Tibial artery (tissue), 4 donors: ENCODE measurements at regions not wholly inside any gene's neighbourhood (a gene's known extent, or its start where the extent isn't known, plus 50 kb on each side); places are given as distances from the start of the nearest gene placed in this dataset.

Source experiments
- DNase-seq, 2 donors: peaks; one replicate each; pipeline ENCODE4 v3.0.0-alpha.2; 2019
- H3K27ac ChIP-seq, 2 donors: fragments of 200-600 bp; sonication (generic) in 1 of 2; 1 replicate in 1 of 2; 2 replicates in 1 of 2; pipeline ENCODE4 v1.5.1; 2018 to 2019; ENCODE audit warnings: mild to moderate bottlenecking in 1 of 2
- H3K27me3 ChIP-seq, 2 donors: fragments of 200-600 bp; sonication (generic) in 1 of 2; one replicate each; pipeline versions ENCODE4 v1.5.1 to v1.6.0; 2016 to 2019
- H3K36me3 ChIP-seq, 3 donors: fragments of 200-600 bp; sonication (generic) in 2 of 3; one replicate each; pipeline ENCODE4 v1.5.1; 2016 to 2019; ENCODE audit warnings: mild to moderate bottlenecking in 2 of 3
- H3K4me1 ChIP-seq, 4 donors: fragments of 200-600 bp; sonication (generic) in 2 of 4; 1 replicate in 3 of 4; 2 replicates in 1 of 4; pipeline ENCODE4 v1.5.1; 2016 to 2019
- H3K4me3 ChIP-seq, 2 donors: fragments of 200-600 bp; sonication (generic) in 1 of 2; 1 replicate in 1 of 2; 2 replicates in 1 of 2; pipeline ENCODE4 v1.5.1; 2018 to 2019; ENCODE audit warnings: mild to moderate bottlenecking in 2 of 2
- H3K9me3 ChIP-seq, 3 donors: fragments of 200-600 bp; sonication (generic) in 1 of 3; one replicate each; pipeline ENCODE4 v1.5.1; 2016 to 2019
- CTCF ChIP-seq, 2 experiments: fragments of 200-600 bp in 1 of 2; fragments of 450-650 bp in 1 of 2; IDR thresholded peaks; one replicate each; pipeline ENCODE4 v1.5.1; 2017 to 2019; ENCODE audit warnings: antibody characterized with exemption in 2 of 2, mild to moderate bottlenecking in 1 of 2, moderate library complexity in 1 of 2
- intact Hi-C: fragments of 100-400 bp; cut with DNase I; formaldehyde crosslinking; loops from one replicate; pipeline ENCODE4 v1.15.0; 2023; ENCODE audit warnings: low total_unique reads

GRCh38 chr14:43649508-43649907, 857.6 kb downstream of the FSCB start:
- no peaks in the 10 kb centered on the region for H3K4me1 ChIP-seq
- DNase-seq: no peak
- no peaks in the 10 kb centered on the region for H3K9me3 ChIP-seq
- no peak overlapping the region for H3K4me3 ChIP-seq
- no peak overlapping the region for H3K27ac ChIP-seq
- no peak for TF ChIP-seq CTCF (IDR thresholded peaks at IDR 0.05)
- intact Hi-C loops: no loop called here
- H3K27me3 ChIP-seq: no peaks in the 10 kb centered on the region
- H3K36me3 ChIP-seq: no peaks in the 10 kb centered on the region

GRCh38 chr14:43647302-43647701, 859.8 kb downstream of the FSCB start:
- intact Hi-C loops: no loop called here
- Histone ChIP-seq H3K9me3 (no peaks in the 10 kb centered on the region), H3K4me3 (no peak overlapping the region), H3K36me3 (no peaks in the 10 kb centered on the region), H3K4me1 (no peaks in the 10 kb centered on the region), H3K27ac (no peak overlapping the region), H3K27me3 (no peaks in the 10 kb centered on the region)
- no peak for TF ChIP-seq CTCF (IDR thresholded peaks at IDR 0.05)
- DNase-seq: no peak

- no peaks in the 10 kb centered on the region for H3K27me3 ChIP-seq
- no peak for TF ChIP-seq CTCF (IDR thresholded peaks at IDR 0.05)
- H3K9me3 ChIP-seq: no peaks in the 10 kb centered on the region
- no peak overlapping the region for H3K4me3 ChIP-seq
- intact Hi-C loops: no loop called here
- H3K36me3 ChIP-seq: no peaks in the 10 kb centered on the region
- DNase-seq: no peak
- no peak overlapping the region for H3K27ac ChIP-seq
- no peaks in the 10 kb centered on the region for H3K4me1 ChIP-seq
These were observed 866.3 kb downstream of the FSCB start for GRCh38 chr14:43640718-43641267.

GRCh38 chr14:43625294-43625693, 881.8 kb downstream of the FSCB start:
- intact Hi-C loops: no loop called here
- H3K27ac ChIP-seq: no peak overlapping the region

GRCh38 chr14:43621282-43621681, 885.8 kb downstream of the FSCB start:
- Histone ChIP-seq H3K4me1 (no peaks in the 10 kb centered on the region), H3K27ac (no peak overlapping the region), H3K4me3 (no peak overlapping the region), H3K36me3 (no peaks in the 10 kb centered on the region), H3K27me3 (no peaks in the 10 kb centered on the region), H3K9me3 (no peaks in the 10 kb centered on the region)
- TF ChIP-seq CTCF (IDR thresholded peaks at IDR 0.05): no peak
- intact Hi-C loops: no loop called here
- DNase-seq: no peak

More at GRCh38 chr14:43625294-43625693, 881.8 kb downstream of the FSCB start:
- Histone ChIP-seq H3K36me3 (no peaks in the 10 kb centered on the region), H3K4me1 (no peaks in the 10 kb centered on the region), H3K9me3 (no peaks in the 10 kb centered on the region), H3K27me3 (no peaks in the 10 kb centered on the region), H3K4me3 (no peak overlapping the region)
- no peak for DNase-seq
- TF ChIP-seq CTCF (IDR thresholded peaks at IDR 0.05): no peak
